HCT116 (cell line): ENCODE measurements at regions not wholly inside any gene's neighbourhood (a gene's known extent, or its start where the extent isn't known, plus 50 kb on each side); places are given as distances from the start of the nearest gene placed in this dataset.

Source experiments
- ATAC-seq: fragments of 200-7000 bp; cut with Tn5 transposase; 2 replicates; pipeline ENCODE4 v1.9.1; 2020; ENCODE audit warnings: mild to moderate bottlenecking, moderate library complexity
- BruUV-seq: library from RNA; stranded (reverse); fragments of 400-500 nt; replicated peaks from 2 replicates; lab custom pipeline; 2021; lab: Mats Ljungman, UMichigan
- CTCF ChIA-PET: fragments of 300-600 bp; sonication (Branson Sonifier 250); formaldehyde crosslinking; loops from one replicate; lab custom pipeline; 2021; ENCODE audit warnings: antibody characterized with exemption; lab: Charles Lee
- POLR2A ChIA-PET: fragments of 300-600, 350-600 bp; sonication (Branson Sonifier 250); formaldehyde crosslinking; loops from one replicate; lab custom pipeline; 2021; ENCODE audit warnings: antibody characterized with exemption; lab: Charles Lee
- RAD21 ChIA-PET, 2 experiments: fragments of 300-600 bp; sonication (Branson Sonifier 250); formaldehyde crosslinking; loops; one replicate each; lab custom pipeline; 2023; ENCODE audit warnings: low total read pairs in 2 of 2; ENCODE audit not compliant: uncharacterized antibody in 2 of 2, unreplicated experiment in 2 of 2, low non-redundant PET in 1 of 2; lab: Charles Lee
- DNase-seq: peaks from one replicate; pipeline ENCODE4 v3.0.0-alpha.2; 2010; ENCODE audit warnings: low read depth, low spot score
- H2AFZ ChIP-seq: fragments of 200-600 bp; shearing (Covaris generic), sonication (generic); 2 replicates; pipeline ENCODE4 v1.6.1; 2017; ENCODE audit warnings: low read depth, mixed run types, mixed read lengths, antibody characterized with exemption, low read length; ENCODE audit not compliant: poor library complexity, severe bottlenecking
- H3K27ac ChIP-seq: 2 replicates; pipeline ENCODE4 v1.5.1; 2012; ENCODE audit warnings: low read depth, low read length
- H3K27me3 ChIP-seq: fragments of 200-600 bp; sonication (generic); 2 replicates; pipeline ENCODE4 v1.6.1; 2016; ENCODE audit warnings: mixed run types, low read length, mixed read lengths; ENCODE audit not compliant: insufficient read depth
- H3K36me3 ChIP-seq, 2 experiments: fragments of 200-500 bp in 1 of 2; fragments of 200-600 bp in 1 of 2; sonication (Bioruptor generic) in 1 of 2; sonication (generic) in 1 of 2; 2 replicates each; pipeline versions ENCODE4 v1.5.1 to v1.6.1; 2014 to 2016; ENCODE audit warnings: low read length in 2 of 2, inconsistent platforms in 1 of 2, mixed read lengths in 1 of 2, mixed run types in 1 of 2; ENCODE audit not compliant: insufficient read depth in 2 of 2, control insufficient read depth in 1 of 2
- H3K4me1 ChIP-seq, 2 experiments: fragments of 200-600 bp in 1 of 2; sonication (generic) in 1 of 2; 2 replicates each; pipeline versions ENCODE4 v1.5.1 to v1.6.1; 2012 to 2017; ENCODE audit warnings: low read length in 2 of 2, inconsistent platforms in 1 of 2, mild to moderate bottlenecking in 1 of 2, mixed read lengths in 1 of 2, mixed run types in 1 of 2, moderate library complexity in 1 of 2; ENCODE audit not compliant: insufficient read depth in 2 of 2, control insufficient read depth in 1 of 2
- H3K4me2 ChIP-seq: fragments of 200-600 bp; sonication (generic); 2 replicates; pipeline ENCODE4 v1.6.1; 2017; ENCODE audit warnings: mixed run types, low read length, mixed read lengths
- H3K4me3 ChIP-seq, 2 experiments: fragments of 200-600 bp in 1 of 2; sonication (generic) in 1 of 2; replicated peaks in 1 of 2; 2 replicates each; pipeline ENCODE4 v1.5.1; 2011 to 2016; ENCODE audit warnings: low read length in 2 of 2, control low read depth in 1 of 2, low read depth in 1 of 2, mild to moderate bottlenecking in 1 of 2, mixed read lengths in 1 of 2, mixed run types in 1 of 2
- H3K79me2 ChIP-seq: fragments of 200-600 bp; sonication (generic); 2 replicates; pipeline ENCODE4 v1.6.1; 2017; ENCODE audit warnings: mild to moderate bottlenecking, mixed run types, low read length, moderate library complexity, mixed read lengths; ENCODE audit not compliant: insufficient read depth
- H3K9ac ChIP-seq: fragments of 200-600 bp; sonication (generic); 2 replicates; pipeline ENCODE4 v1.6.1; 2016; ENCODE audit warnings: low read length, mixed read lengths
- H3K9me2 ChIP-seq: fragments of 200-600 bp; sonication (generic), shearing (Covaris generic); 2 replicates; pipeline ENCODE4 v1.6.1; 2017; ENCODE audit warnings: mixed run types, mild to moderate bottlenecking, moderate library complexity; ENCODE audit not compliant: insufficient read depth
- H3K9me3 ChIP-seq, 2 experiments: fragments of 200-500 bp in 1 of 2; fragments of 200-600 bp in 1 of 2; sonication (Bioruptor generic) in 1 of 2; sonication (generic) in 1 of 2; 2 replicates each; pipeline ENCODE4 v1.6.1; 2014 to 2017; ENCODE audit warnings: low read length in 2 of 2, mixed read lengths in 2 of 2, inconsistent platforms in 1 of 2, low read depth in 1 of 2, mild to moderate bottlenecking in 1 of 2, mixed run types in 1 of 2, moderate library complexity in 1 of 2; ENCODE audit not compliant: control insufficient read depth in 1 of 2, insufficient read depth in 1 of 2
- H4K20me1 ChIP-seq: fragments of 200-600 bp; sonication (generic), shearing (Covaris generic); 2 replicates; pipeline ENCODE4 v1.6.1; 2017; ENCODE audit warnings: mixed run types, mild to moderate bottlenecking, moderate library complexity; ENCODE audit not compliant: insufficient read depth
- CBX3 ChIP-seq: IDR thresholded peaks from 2 replicates; pipeline ENCODE4 v1.6.1; 2012; ENCODE audit warnings: low read depth
- CEBPB ChIP-seq: IDR thresholded peaks from 2 replicates; pipeline ENCODE4 v1.6.1; 2012; ENCODE audit warnings: low read depth
- EZH2 ChIP-seq: fragments of 200-600 bp; sonication (generic); IDR thresholded peaks from 2 replicates; pipeline ENCODE4 v1.6.1; 2017; ENCODE audit warnings: antibody characterized with exemption, mixed run types
- EZH2phosphoT487 ChIP-seq: fragments of 200-600 bp; IDR thresholded peaks from 2 replicates; pipeline ENCODE4 v1.6.1; 2018; ENCODE audit warnings: antibody characterized with exemption, borderline replicate concordance
- FOSL1 ChIP-seq: IDR thresholded peaks from 2 replicates; pipeline ENCODE4 v1.6.1; 2012; ENCODE audit warnings: low read depth
- JUND ChIP-seq: IDR thresholded peaks from 2 replicates; pipeline ENCODE4 v1.6.1; 2012
- POLR2A ChIP-seq: IDR thresholded peaks from 2 replicates; pipeline ENCODE4 v1.7.0; 2011; ENCODE audit warnings: borderline replicate concordance; ENCODE audit not compliant: insufficient read depth, insufficient read length; ENCODE audit errors: extremely low read depth
- POLR2AphosphoS5 ChIP-seq: IDR thresholded peaks from 2 replicates; pipeline ENCODE4 v1.6.1; 2011; ENCODE audit warnings: mild to moderate bottlenecking, low read depth, low read length, moderate library complexity
- RAD21 ChIP-seq: IDR thresholded peaks from 2 replicates; pipeline ENCODE4 v1.6.1; 2012; ENCODE audit warnings: low read depth, mild to moderate bottlenecking
- SP1 ChIP-seq: IDR thresholded peaks from 2 replicates; pipeline ENCODE4 v1.6.1; 2012; ENCODE audit warnings: low read depth
- SRF ChIP-seq: IDR thresholded peaks from 2 replicates; pipeline ENCODE4 v1.6.1; 2012; ENCODE audit warnings: low read depth
- TCF7L2 ChIP-seq: IDR thresholded peaks from 2 replicates; pipeline ENCODE4 v1.7.0; 2011; ENCODE audit warnings: borderline replicate concordance, inconsistent platforms; ENCODE audit not compliant: insufficient read depth, insufficient read length; ENCODE audit errors: extremely low read depth
- YY1 ChIP-seq: IDR thresholded peaks from 2 replicates; pipeline ENCODE4 v1.6.1; 2011; ENCODE audit warnings: low read length, low read depth, moderate library complexity, mild to moderate bottlenecking; ENCODE audit not compliant: insufficient replicate concordance; ENCODE audit errors: extremely low read depth
- ZNF274 ChIP-seq: fragments of 200-500 bp; sonication (Bioruptor generic); IDR thresholded peaks from 2 replicates; pipeline ENCODE4 v1.6.1; 2014; ENCODE audit warnings: mild to moderate bottlenecking, low read depth, low read length, inconsistent platforms
- intact Hi-C: fragments of 100-400 bp; cut with micrococcal nuclease; formaldehyde crosslinking; loops from 2 replicates; pipeline ENCODE4 v1.10.0; 2022
- TF ChIP-seq, protein P1 (sequence below), 3 experiments: fragments of 200-600 bp in 1 of 3; sonication (generic) in 1 of 3; IDR thresholded peaks in 2 of 3; conservative IDR thresholded peaks in 1 of 3; 2 replicates each; pipeline ENCODE4 v1.5.1; 2012 to 2017; ENCODE audit warnings: low read depth in 2 of 3, low read length in 2 of 3, antibody characterized with exemption in 1 of 3, borderline replicate concordance in 1 of 3, control low read depth in 1 of 3, mild to moderate bottlenecking in 1 of 3, mixed read lengths in 1 of 3, mixed run types in 1 of 3, moderate library complexity in 1 of 3; ENCODE audit not compliant: insufficient read depth in 1 of 3
- TF ChIP-seq, protein P2 (sequence below): IDR thresholded peaks from 2 replicates; pipeline ENCODE4 v1.6.1; 2012
- TF ChIP-seq, protein P3 (sequence below): IDR thresholded peaks from 2 replicates; pipeline ENCODE4 v1.6.1; 2012

- no TSS peak for BruUV-seq
- ATAC-seq (no peak), DNase-seq (no peak)
- H3K9ac ChIP-seq: no peak overlapping the region
- H3K9me2 ChIP-seq: no peaks in the 10 kb centered on the region
- no peak overlapping the region for H3K27ac ChIP-seq
- no peak overlapping the region for H3K4me2 ChIP-seq
- no peaks in the 10 kb centered on the region for H3K79me2 ChIP-seq
- RAD21 ChIA-PET: no interaction called here
- no peak overlapping the region for H3K4me3 ChIP-seq
- TF ChIP-seq TCF7L2: no peak
- no peak for TF ChIP-seq JUND
- TF ChIP-seq ZNF274: no peak
- TF ChIP-seq EZH2: no peak
- no peak for TF ChIP-seq CEBPB
- TF ChIP-seq POLR2A: no peak
- no peak for TF ChIP-seq EZH2phosphoT487
- no peaks in the 10 kb centered on the region for H4K20me1 ChIP-seq
- no peaks in the 10 kb centered on the region for H3K27me3 ChIP-seq
- no peaks in the 10 kb centered on the region for H3K36me3 ChIP-seq
- H3K4me1 ChIP-seq: peaks cover 0 to 7% of the 10 kb centered on the region in 2 experiments; a peak in 2 of 4 replicates
- intact Hi-C loops: no loop called here
- H2AFZ ChIP-seq: no peak overlapping the region
- H3K9me3 ChIP-seq: no peaks in the 10 kb centered on the region
- CTCF ChIA-PET: no interaction called here
- POLR2A ChIA-PET: no interaction called here
These were observed 61.8 kb upstream of the P3H2 start for GRCh38 chr3:190182418-190183043.

- intact Hi-C loops: no loop called here
- Histone ChIP-seq H3K9me3 (no peaks in the 10 kb centered on the region), H3K4me2 (no peak overlapping the region), H3K4me1 (peaks cover 0 to 4% of the 10 kb centered on the region in 2 experiments; a peak in 2 of 4 replicates), H3K27me3 (no peaks in the 10 kb centered on the region), H3K79me2 (no peaks in the 10 kb centered on the region), H4K20me1 (no peaks in the 10 kb centered on the region), H3K27ac (no peak overlapping the region), H3K9ac (no peak overlapping the region), H3K9me2 (no peaks in the 10 kb centered on the region), H3K4me3 (no peak overlapping the region), H2AFZ (no peak overlapping the region), H3K36me3 (no peaks in the 10 kb centered on the region)
- no peak for TF ChIP-seq RAD21
- no peak for TF ChIP-seq EZH2
- TF ChIP-seq POLR2AphosphoS5: no peak
- no peak for TF ChIP-seq JUND
- TF ChIP-seq, protein P1, sequence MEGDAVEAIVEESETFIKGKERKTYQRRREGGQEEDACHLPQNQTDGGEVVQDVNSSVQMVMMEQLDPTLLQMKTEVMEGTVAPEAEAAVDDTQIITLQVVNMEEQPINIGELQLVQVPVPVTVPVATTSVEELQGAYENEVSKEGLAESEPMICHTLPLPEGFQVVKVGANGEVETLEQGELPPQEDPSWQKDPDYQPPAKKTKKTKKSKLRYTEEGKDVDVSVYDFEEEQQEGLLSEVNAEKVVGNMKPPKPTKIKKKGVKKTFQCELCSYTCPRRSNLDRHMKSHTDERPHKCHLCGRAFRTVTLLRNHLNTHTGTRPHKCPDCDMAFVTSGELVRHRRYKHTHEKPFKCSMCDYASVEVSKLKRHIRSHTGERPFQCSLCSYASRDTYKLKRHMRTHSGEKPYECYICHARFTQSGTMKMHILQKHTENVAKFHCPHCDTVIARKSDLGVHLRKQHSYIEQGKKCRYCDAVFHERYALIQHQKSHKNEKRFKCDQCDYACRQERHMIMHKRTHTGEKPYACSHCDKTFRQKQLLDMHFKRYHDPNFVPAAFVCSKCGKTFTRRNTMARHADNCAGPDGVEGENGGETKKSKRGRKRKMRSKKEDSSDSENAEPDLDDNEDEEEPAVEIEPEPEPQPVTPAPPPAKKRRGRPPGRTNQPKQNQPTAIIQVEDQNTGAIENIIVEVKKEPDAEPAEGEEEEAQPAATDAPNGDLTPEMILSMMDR (IDR thresholded peaks at IDR 0.05 in 2 of 3, conservative IDR thresholded peaks at IDR 0.05 in 1 of 3; ENCODE audit: borderline replicate concordance in 1 of 3, insufficient read depth in 1 of 3, low read depth in 2 of 3, low read length in 2 of 3): no peak
- TF ChIP-seq, protein P2, sequence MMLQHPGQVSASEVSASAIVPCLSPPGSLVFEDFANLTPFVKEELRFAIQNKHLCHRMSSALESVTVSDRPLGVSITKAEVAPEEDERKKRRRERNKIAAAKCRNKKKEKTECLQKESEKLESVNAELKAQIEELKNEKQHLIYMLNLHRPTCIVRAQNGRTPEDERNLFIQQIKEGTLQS: no peak
- TF ChIP-seq SP1: no peak
- TF ChIP-seq SRF: no peak
- TF ChIP-seq CBX3: no peak
- TF ChIP-seq EZH2phosphoT487: no peak
- no peak for TF ChIP-seq TCF7L2
- no peak for TF ChIP-seq FOSL1
- no peak for TF ChIP-seq YY1
- TF ChIP-seq, protein P3, sequence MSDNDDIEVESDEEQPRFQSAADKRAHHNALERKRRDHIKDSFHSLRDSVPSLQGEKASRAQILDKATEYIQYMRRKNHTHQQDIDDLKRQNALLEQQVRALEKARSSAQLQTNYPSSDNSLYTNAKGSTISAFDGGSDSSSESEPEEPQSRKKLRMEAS: no peak
- TF ChIP-seq CEBPB: no peak
- ATAC-seq (no peak), DNase-seq (no peak)
- BruUV-seq: no TSS peak
- POLR2A ChIA-PET: no interaction called here
- RAD21 ChIA-PET: no interaction called here
- CTCF ChIA-PET: no interaction called here
These were observed 59.6 kb upstream of the P3H2 start for GRCh38 chr3:190180268-190180667.
